H9 (cell line): ENCODE measurements at regions not wholly inside any gene's neighbourhood (a gene's known extent, or its start where the extent isn't known, plus 50 kb on each side); places are given as distances from the start of the nearest gene placed in this dataset.

ENCODE experiments used
- DNase-seq: peaks from one replicate; pipeline ENCODE4 v3.0.0-alpha.2; 2017
- H2AFZ ChIP-seq: one replicate; pipeline ENCODE4 v1.6.1; 2013; ENCODE audit warnings: mild to moderate bottlenecking, low read length, control low read depth, moderate library complexity
- H2AK5ac ChIP-seq: 2 replicates; pipeline ENCODE4 v1.6.1; 2013; ENCODE audit warnings: low read length, control low read depth, mixed read lengths; ENCODE audit not compliant: insufficient read length
- H2BK120ac ChIP-seq: one replicate; pipeline ENCODE4 v1.6.1; 2013; ENCODE audit warnings: low read depth, mild to moderate bottlenecking, low read length, control low read depth, inconsistent platforms; ENCODE audit not compliant: poor library complexity, severe bottlenecking
- H2BK12ac ChIP-seq: 2 replicates; pipeline ENCODE4 v1.6.1; 2013; ENCODE audit warnings: low read length, control low read depth, mixed read lengths, low read depth; ENCODE audit not compliant: insufficient read length
- H2BK15ac ChIP-seq: 2 replicates; pipeline ENCODE4 v1.6.1; 2013; ENCODE audit warnings: low read depth, low read length, control low read depth
- H2BK20ac ChIP-seq: one replicate; pipeline ENCODE4 v1.6.1; 2013; ENCODE audit warnings: low read depth, mild to moderate bottlenecking, low read length, control low read depth, inconsistent platforms; ENCODE audit not compliant: poor library complexity, severe bottlenecking
- H2BK5ac ChIP-seq: 2 replicates; pipeline ENCODE4 v1.6.1; 2013; ENCODE audit warnings: low read length, control low read depth, mixed read lengths; ENCODE audit not compliant: insufficient read length
- H3K14ac ChIP-seq: 2 replicates; pipeline ENCODE4 v1.6.1; 2013; ENCODE audit warnings: low read length, control low read depth; ENCODE audit not compliant: insufficient read depth
- H3K18ac ChIP-seq: 2 replicates; pipeline ENCODE4 v1.6.1; 2013; ENCODE audit warnings: low read depth, mild to moderate bottlenecking, mixed read lengths, low read length, control low read depth; ENCODE audit not compliant: insufficient read length
- H3K23ac ChIP-seq: 2 replicates; pipeline ENCODE4 v1.6.1; 2013; ENCODE audit warnings: low read length, control low read depth, mixed read lengths, low read depth; ENCODE audit not compliant: insufficient read length
- H3K23me2 ChIP-seq: 2 replicates; pipeline ENCODE4 v1.6.1; 2013; ENCODE audit warnings: low read depth, mild to moderate bottlenecking, mixed read lengths, low read length, control low read depth; ENCODE audit not compliant: insufficient read length, poor library complexity, severe bottlenecking
- H3K27ac ChIP-seq: 2 replicates; pipeline ENCODE4 v1.5.1; 2013; ENCODE audit warnings: low read length, control low read depth, mixed read lengths, low read depth; ENCODE audit not compliant: insufficient read length
- H3K27me3 ChIP-seq: 2 replicates; pipeline ENCODE4 v1.6.1; 2013; ENCODE audit warnings: low read length, control low read depth, inconsistent platforms; ENCODE audit not compliant: insufficient read depth
- H3K4ac ChIP-seq: 2 replicates; pipeline ENCODE4 v1.6.1; 2013; ENCODE audit warnings: low read depth, mild to moderate bottlenecking, control low read depth, inconsistent platforms, low read length, moderate library complexity
- H3K4me1 ChIP-seq: 2 replicates; pipeline ENCODE4 v1.6.1; 2013; ENCODE audit warnings: low read length, control low read depth, inconsistent platforms; ENCODE audit not compliant: insufficient read depth
- H3K4me2 ChIP-seq: 2 replicates; pipeline ENCODE4 v1.6.1; 2013; ENCODE audit warnings: low read length, control low read depth, mixed read lengths; ENCODE audit not compliant: insufficient read length, insufficient read depth
- H3K56ac ChIP-seq: 2 replicates; pipeline ENCODE4 v1.6.1; 2013; ENCODE audit warnings: low read depth, mild to moderate bottlenecking, mixed read lengths, low read length, control low read depth; ENCODE audit not compliant: insufficient read length
- H3K79me1 ChIP-seq: 2 replicates; pipeline ENCODE4 v1.6.1; 2013; ENCODE audit warnings: low read depth, mild to moderate bottlenecking, moderate library complexity, low read length, control low read depth, inconsistent platforms; ENCODE audit not compliant: insufficient read depth, poor library complexity, severe bottlenecking
- H3K79me2 ChIP-seq: 2 replicates; pipeline ENCODE4 v1.6.1; 2013; ENCODE audit warnings: low read length, control low read depth, inconsistent platforms; ENCODE audit not compliant: insufficient read depth
- H3K9ac ChIP-seq: 2 replicates; pipeline ENCODE4 v1.6.1; 2013; ENCODE audit warnings: low read length, control low read depth, mixed read lengths; ENCODE audit not compliant: insufficient read length; ENCODE audit errors: extremely low read depth
- H3K9me3 ChIP-seq: one replicate; pipeline ENCODE4 v1.6.1; 2013; ENCODE audit warnings: low read depth, low read length, inconsistent platforms; ENCODE audit not compliant: control insufficient read depth
- H3T11ph ChIP-seq: one replicate; pipeline ENCODE4 v1.6.1; 2013; ENCODE audit warnings: mild to moderate bottlenecking, low read length, control low read depth, inconsistent platforms
- H4K20me1 ChIP-seq: one replicate; pipeline ENCODE4 v1.6.1; 2013; ENCODE audit not compliant: control insufficient read depth, insufficient read length, insufficient read depth
- H4K5ac ChIP-seq: 2 replicates; pipeline ENCODE4 v1.6.1; 2013; ENCODE audit warnings: low read depth, mild to moderate bottlenecking, mixed read lengths, low read length, control low read depth; ENCODE audit not compliant: insufficient read length
- H4K8ac ChIP-seq: replicated peaks from 2 replicates; pipeline ENCODE4 v1.6.1; 2013; ENCODE audit warnings: low read length, control low read depth, mixed read lengths, low read depth; ENCODE audit not compliant: insufficient read length
- H4K91ac ChIP-seq: 2 replicates; pipeline ENCODE4 v1.6.1; 2013; ENCODE audit warnings: low read depth, mild to moderate bottlenecking, moderate library complexity, mixed read lengths, low read length, control low read depth; ENCODE audit not compliant: insufficient read length
- H3K27ac Mint-ChIP-seq, 3 experiments: 2 replicates in 2 of 3; 3 replicates in 1 of 3; pipeline ENCODE4 v1.8.0; 2020 to 2021; ENCODE audit warnings: mixed read lengths in 3 of 3, mild to moderate bottlenecking in 1 of 3, moderate library complexity in 1 of 3
- H3K27me3 Mint-ChIP-seq: 2 replicates; pipeline ENCODE4 v1.8.0; 2021; ENCODE audit warnings: low read depth, mild to moderate bottlenecking, moderate library complexity, mixed read lengths
- H3K36me3 Mint-ChIP-seq, 3 experiments: 2 replicates in 2 of 3; 3 replicates in 1 of 3; pipeline ENCODE4 v1.8.0; 2020 to 2021; ENCODE audit warnings: low read depth in 3 of 3, mixed read lengths in 3 of 3; ENCODE audit not compliant: insufficient read depth in 1 of 3
- H3K4me1 Mint-ChIP-seq, 2 experiments: 2 replicates each; pipeline ENCODE4 v1.8.0; 2020; ENCODE audit warnings: mixed read lengths in 2 of 2
- H3K4me3 Mint-ChIP-seq, 2 experiments: 2 replicates in 1 of 2; 3 replicates in 1 of 2; pipeline ENCODE4 v1.8.0; 2020 to 2021; ENCODE audit warnings: mild to moderate bottlenecking in 2 of 2, mixed read lengths in 2 of 2, moderate library complexity in 1 of 2
- H3K9me3 Mint-ChIP-seq, 2 experiments: 2 replicates in 1 of 2; 3 replicates in 1 of 2; pipeline ENCODE4 v1.8.0; 2020; ENCODE audit warnings: mild to moderate bottlenecking in 2 of 2, mixed read lengths in 2 of 2, moderate library complexity in 1 of 2
- WGBS: extraction: QIAGEN DNeasy Blood & Tissue Kit; methylation state at CpG from one replicate; pipeline ENCODE4 v1.1.7; 2013; ENCODE audit warnings: missing lambda C conversion rate, low lambda C conversion rate, mixed read lengths; ENCODE audit not compliant: insufficient read length; ENCODE audit errors: extremely low coverage; 5-methylcytosine and 5-hydroxymethylcytosine counted together
- TF ChIP-seq, protein P1 (sequence below): fragments of 200-600 bp; sonication (generic); conservative IDR thresholded peaks from 3 replicates; pipeline ENCODE4 v1.8.0; 2021; ENCODE audit warnings: antibody characterized with exemption, mild to moderate bottlenecking

DNA sequence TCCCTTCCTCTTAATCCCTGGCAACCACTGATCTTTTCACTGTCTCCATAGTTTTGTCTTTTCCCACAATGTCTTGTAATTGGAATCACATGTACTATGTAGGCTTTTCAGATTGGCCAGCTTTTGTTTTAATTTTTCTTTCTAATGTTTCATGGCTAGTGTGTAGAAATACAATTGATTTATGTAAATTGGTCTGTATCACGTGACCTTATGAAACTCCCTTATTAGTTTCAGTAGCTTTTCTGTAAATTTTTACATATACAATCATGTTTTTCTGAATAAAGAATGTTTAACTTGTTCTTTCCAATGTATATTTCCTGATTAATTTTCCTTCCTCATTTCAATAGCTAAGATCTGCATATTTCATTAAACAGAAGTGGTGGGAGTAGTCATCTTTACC is 319.3 kb downstream of the MDFIC start:
- H3K79me2 ChIP-seq = no peaks in the 10 kb centered on the region
- TF ChIP-seq, protein P1, sequence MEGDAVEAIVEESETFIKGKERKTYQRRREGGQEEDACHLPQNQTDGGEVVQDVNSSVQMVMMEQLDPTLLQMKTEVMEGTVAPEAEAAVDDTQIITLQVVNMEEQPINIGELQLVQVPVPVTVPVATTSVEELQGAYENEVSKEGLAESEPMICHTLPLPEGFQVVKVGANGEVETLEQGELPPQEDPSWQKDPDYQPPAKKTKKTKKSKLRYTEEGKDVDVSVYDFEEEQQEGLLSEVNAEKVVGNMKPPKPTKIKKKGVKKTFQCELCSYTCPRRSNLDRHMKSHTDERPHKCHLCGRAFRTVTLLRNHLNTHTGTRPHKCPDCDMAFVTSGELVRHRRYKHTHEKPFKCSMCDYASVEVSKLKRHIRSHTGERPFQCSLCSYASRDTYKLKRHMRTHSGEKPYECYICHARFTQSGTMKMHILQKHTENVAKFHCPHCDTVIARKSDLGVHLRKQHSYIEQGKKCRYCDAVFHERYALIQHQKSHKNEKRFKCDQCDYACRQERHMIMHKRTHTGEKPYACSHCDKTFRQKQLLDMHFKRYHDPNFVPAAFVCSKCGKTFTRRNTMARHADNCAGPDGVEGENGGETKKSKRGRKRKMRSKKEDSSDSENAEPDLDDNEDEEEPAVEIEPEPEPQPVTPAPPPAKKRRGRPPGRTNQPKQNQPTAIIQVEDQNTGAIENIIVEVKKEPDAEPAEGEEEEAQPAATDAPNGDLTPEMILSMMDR = no peak
- H2BK15ac ChIP-seq = no peak overlapping the region
- no peaks in the 10 kb centered on the region for H3K79me1 ChIP-seq
- Mint-ChIP-seq H3K27me3 (peaks cover 12% of the 10 kb centered on the region), H3K4me1 (no peaks in the 10 kb centered on the region), H3K27ac (no peak overlapping the region), H3K36me3 (peaks cover 0 to 8% (median 4%) of the 10 kb centered on the region in 3 experiments; a peak in 5 of 7 replicates), H3K9me3 (peaks cover 3 to 17% of the 10 kb centered on the region in 2 experiments), H3K4me3 (no peak overlapping the region)
- H3K27me3 ChIP-seq = no peaks in the 10 kb centered on the region
- no peak overlapping the region for H3K23ac ChIP-seq
- H3K9ac ChIP-seq = no peak overlapping the region
- no peak overlapping the region for H4K5ac ChIP-seq
- H2AFZ ChIP-seq = no peak overlapping the region
- H3K18ac ChIP-seq = no peak overlapping the region
- no peaks in the 10 kb centered on the region for H3K9me3 ChIP-seq
- no peak overlapping the region for H3T11ph ChIP-seq
- no peak overlapping the region for H3K14ac ChIP-seq
- no peaks in the 10 kb centered on the region for H3K23me2 ChIP-seq
- H3K4me2 ChIP-seq = no peak overlapping the region
- H2BK20ac ChIP-seq = no peak overlapping the region
- no peak overlapping the region for H3K27ac ChIP-seq
- H3K56ac ChIP-seq = no peak overlapping the region
- H2AK5ac ChIP-seq = no peak overlapping the region
- no peak overlapping the region for H3K4ac ChIP-seq
- no CpG with 5 or more reads among the region's 1 CpG for WGBS
- no peaks in the 10 kb centered on the region for H4K20me1 ChIP-seq
- no peak overlapping the region for H2BK120ac ChIP-seq
- no peak overlapping the region for H2BK5ac ChIP-seq
- H4K91ac ChIP-seq = no peak overlapping the region
- H2BK12ac ChIP-seq = no peak overlapping the region
- H3K4me1 ChIP-seq = no peaks in the 10 kb centered on the region
- no peak for DNase-seq
- no peak overlapping the region for H4K8ac ChIP-seq
